ENCODE measurements at regions not wholly inside any gene's neighbourhood (a gene's known extent, or its start where the extent isn't known, plus 50 kb on each side); places are given as distances from the start of the nearest gene placed in this dataset.

GRCh38 chr10:44500451-44500850 lies 115.6 kb upstream of the CXCL12 start:
- TF ChIP-seq POLR2A (IDR thresholded peaks at IDR 0.05; ENCODE audit: low read depth, low read length) (no peak), POLR2AphosphoS5 (IDR thresholded peaks at IDR 0.05; ENCODE audit: low read depth, low read length) (no peak)

Data from GM12891 (cell line).